Keratinocyte (primary cell): ENCODE measurements at regions not wholly inside any gene's neighbourhood (a gene's known extent, or its start where the extent isn't known, plus 50 kb on each side); places are given as distances from the start of the nearest gene placed in this dataset.

Experiments
- DNase-seq: peaks from one replicate; pipeline ENCODE4 v3.0.0-alpha.2; 2011; ENCODE audit warnings: low read depth, missing footprints, low spot score
- FAIRE-seq: peaks from 2 replicates; lab custom pipeline; 2011; peaks lifted over from hg19 to GRCh38; lab: Jason Lieb, UNC
- H2AFZ ChIP-seq: 2 replicates; pipeline ENCODE4 v1.6.0; 2012; ENCODE audit warnings: low read length, control low read depth, inconsistent platforms; ENCODE audit not compliant: control insufficient read depth
- H3K27ac ChIP-seq: 2 replicates; pipeline ENCODE4 v1.5.1; 2011; ENCODE audit warnings: low read length; ENCODE audit not compliant: control insufficient read depth, insufficient read depth
- H3K27me3 ChIP-seq: 3 replicates; pipeline ENCODE4 v1.6.0; 2011; ENCODE audit warnings: low read length; ENCODE audit not compliant: control insufficient read depth, insufficient read depth; ENCODE audit errors: extremely low read depth
- H3K36me3 ChIP-seq, 2 experiments: 2 replicates in 1 of 2; 3 replicates in 1 of 2; pipeline ENCODE4 v1.5.1; 2011; ENCODE audit warnings: low read length in 2 of 2, mild to moderate bottlenecking in 1 of 2; ENCODE audit not compliant: control insufficient read depth in 2 of 2, insufficient read depth in 2 of 2; ENCODE audit errors: extremely low read depth in 1 of 2
- H3K4me1 ChIP-seq: 3 replicates; pipeline ENCODE4 v1.5.1; 2011; ENCODE audit warnings: low read length; ENCODE audit not compliant: control insufficient read depth, insufficient read depth; ENCODE audit errors: extremely low read depth
- H3K4me2 ChIP-seq: 3 replicates; pipeline ENCODE4 v1.6.0; 2011; ENCODE audit warnings: low read depth, low read length; ENCODE audit not compliant: control insufficient read depth, insufficient read depth; ENCODE audit errors: extremely low read depth
- H3K4me3 ChIP-seq, 3 experiments: fragments of 200-600 bp in 1 of 3; sonication (generic) in 1 of 3; 2 replicates in 2 of 3; 3 replicates in 1 of 3; pipeline ENCODE4 v1.5.1; 2011 to 2016; ENCODE audit warnings: low read length in 3 of 3, mild to moderate bottlenecking in 3 of 3, control low read depth in 2 of 3, inconsistent platforms in 1 of 3, low read depth in 1 of 3, mixed read lengths in 1 of 3, mixed run types in 1 of 3, moderate library complexity in 1 of 3; ENCODE audit not compliant: control insufficient read depth in 2 of 3, insufficient read depth in 2 of 3; ENCODE audit errors: extremely low read depth in 1 of 3
- H3K79me2 ChIP-seq: 2 replicates; pipeline ENCODE4 v1.6.0; 2012; ENCODE audit warnings: low read length; ENCODE audit not compliant: control insufficient read depth, insufficient read depth
- H3K9ac ChIP-seq: 3 replicates; pipeline ENCODE4 v1.6.0; 2011; ENCODE audit warnings: low read length; ENCODE audit not compliant: control insufficient read depth, insufficient read depth; ENCODE audit errors: extremely low read depth
- H3K9me1 ChIP-seq: 3 replicates; pipeline ENCODE4 v1.6.0; 2011; ENCODE audit warnings: low read length; ENCODE audit not compliant: control insufficient read depth, insufficient read depth; ENCODE audit errors: extremely low read depth
- H3K9me3 ChIP-seq: 2 replicates; pipeline ENCODE4 v1.5.1; 2012; ENCODE audit warnings: low read depth, low read length; ENCODE audit not compliant: control insufficient read depth
- H4K20me1 ChIP-seq: 3 replicates; pipeline ENCODE4 v1.6.0; 2011; ENCODE audit warnings: low read length; ENCODE audit not compliant: control insufficient read depth, insufficient read depth; ENCODE audit errors: extremely low read depth
- CTCF ChIP-seq, 3 experiments: IDR thresholded peaks in 1 of 3; conservative IDR thresholded peaks in 1 of 3; optimal IDR thresholded peaks in 1 of 3; 2 replicates in 2 of 3; 3 replicates in 1 of 3; pipeline versions ENCODE3 to v1.5.1; 2011; ENCODE audit warnings: low read length in 3 of 3, mild to moderate bottlenecking in 3 of 3, moderate library complexity in 2 of 3, control low read depth in 1 of 3, inconsistent platforms in 1 of 3; ENCODE audit not compliant: insufficient read depth in 2 of 3; ENCODE audit errors: extremely low read depth in 1 of 3
- EZH2 ChIP-seq: IDR thresholded peaks from one replicate; pipeline ENCODE4 v1.6.1; 2012; ENCODE audit warnings: inconsistent platforms, mild to moderate bottlenecking, low read length, moderate library complexity
- dilution Hi-C: fragments of 300-500 bp; cut with MboI; formaldehyde crosslinking; loops from one replicate; pipeline ENCODE4 v1.7.0; 2020; ENCODE audit warnings: low sequenced_read_pairs; ENCODE audit not compliant: extremely low pct_ligation_motif_present

DNA sequence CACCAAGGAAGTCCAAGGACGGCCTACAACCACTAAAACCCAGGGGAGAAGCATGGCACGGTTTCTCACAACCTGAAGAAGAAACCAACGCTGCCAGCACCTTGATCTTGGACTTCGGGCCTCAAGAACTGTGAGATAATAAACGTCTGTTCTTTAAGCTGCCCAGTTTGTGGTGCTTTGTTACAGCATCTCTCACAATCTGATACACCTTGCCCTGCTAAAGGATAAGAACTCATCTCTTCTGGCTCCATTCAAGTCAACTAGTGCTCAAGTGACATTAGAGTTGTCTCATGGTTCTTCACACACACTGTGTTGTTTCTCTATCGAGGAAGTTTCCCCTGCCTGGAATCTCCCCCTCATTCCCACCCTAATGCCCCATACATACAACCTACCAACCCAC is 314.4 kb upstream of the RUNX1 start:
- H3K27me3 ChIP-seq, result no peaks in the 10 kb centered on the region
- dilution Hi-C loops, result no loop called here
- H3K4me2 ChIP-seq, result no peak overlapping the region
- TF ChIP-seq EZH2 (no peak), CTCF (optimal IDR thresholded peaks at IDR 0.05 in 1 of 3, IDR thresholded peaks at IDR 0.05 in 1 of 3, conservative IDR thresholded peaks at IDR 0.05 in 1 of 3; ENCODE audit: extremely low read depth in 1 of 3, insufficient read depth in 2 of 3, low read length in 3 of 3) (no peak)
- no peaks in the 10 kb centered on the region for H3K9me3 ChIP-seq
- no peak overlapping the region for H3K27ac ChIP-seq
- no peaks in the 10 kb centered on the region for H3K36me3 ChIP-seq
- no peak overlapping the region for H2AFZ ChIP-seq
- no peak overlapping the region for H3K9ac ChIP-seq
- H3K79me2 ChIP-seq, result no peaks in the 10 kb centered on the region
- H4K20me1 ChIP-seq, result no peaks in the 10 kb centered on the region
- no peak for FAIRE-seq
- no peak for DNase-seq
- H3K4me3 ChIP-seq, result no peak overlapping the region
- no peaks in the 10 kb centered on the region for H3K4me1 ChIP-seq
- H3K9me1 ChIP-seq, result no peaks in the 10 kb centered on the region

- no peaks in the 10 kb centered on the region for H4K20me1 ChIP-seq
- H3K9me1 ChIP-seq, result no peaks in the 10 kb centered on the region
- DNase-seq, result no peak
- dilution Hi-C loops, result no loop called here
- no peak overlapping the region for H3K4me2 ChIP-seq
- no peak overlapping the region for H3K9ac ChIP-seq
- no peak for TF ChIP-seq CTCF (optimal IDR thresholded peaks at IDR 0.05 in 1 of 3, IDR thresholded peaks at IDR 0.05 in 1 of 3, conservative IDR thresholded peaks at IDR 0.05 in 1 of 3; ENCODE audit: extremely low read depth in 1 of 3, insufficient read depth in 2 of 3, low read length in 3 of 3)
- TF ChIP-seq EZH2, result no peak
- H3K27ac ChIP-seq, result no peak overlapping the region
- no peak overlapping the region for H3K4me3 ChIP-seq
- no peak for FAIRE-seq
- no peaks in the 10 kb centered on the region for H3K79me2 ChIP-seq
- H3K9me3 ChIP-seq, result no peaks in the 10 kb centered on the region
- no peaks in the 10 kb centered on the region for H3K27me3 ChIP-seq
- no peaks in the 10 kb centered on the region for H3K36me3 ChIP-seq
- H2AFZ ChIP-seq, result no peak overlapping the region
- peaks cover under 1% of the 10 kb centered on the region for H3K4me1 ChIP-seq
These were observed 312.9 kb upstream of the RUNX1 start for GRCh38 chr21:35361988-35362387.
